OCI-M2 (cell line): ENCODE measurements at regions not wholly inside any gene's neighbourhood (a gene's known extent, or its start where the extent isn't known, plus 50 kb on each side); places are given as distances from the start of the nearest gene placed in this dataset.
"Not testable (repeated sequence)": the region's sequence is repeated elsewhere in the genome, so short reads cannot be mapped to it uniquely, and the experiment has no call there.

Experiments
- DNase-seq: peaks from one replicate; lab custom pipeline; 2025; ENCODE audit not compliant: unreplicated experiment; lab: John Stamatoyannopoulos, UW

DNA sequence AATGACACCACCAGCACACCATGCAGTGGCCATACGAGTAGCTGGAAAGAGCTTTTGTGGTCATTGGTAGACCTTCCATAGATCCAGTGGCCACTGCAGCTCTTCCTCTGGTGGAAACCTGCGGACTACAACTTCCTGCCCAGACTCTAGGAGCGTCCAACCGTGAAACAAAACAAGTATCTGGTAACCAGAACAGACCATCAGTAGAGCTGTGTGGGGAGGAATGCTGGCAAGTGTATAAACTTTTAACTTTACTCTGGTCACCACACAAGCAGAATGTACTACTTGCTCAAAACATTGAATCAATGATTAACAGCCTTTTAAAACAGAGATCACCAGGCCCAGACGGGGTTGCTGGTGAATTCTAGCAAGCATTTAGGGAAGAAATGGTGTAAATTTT, 154.7 kb upstream of the DGKB start:
- DNase-seq: no peak

DNA sequence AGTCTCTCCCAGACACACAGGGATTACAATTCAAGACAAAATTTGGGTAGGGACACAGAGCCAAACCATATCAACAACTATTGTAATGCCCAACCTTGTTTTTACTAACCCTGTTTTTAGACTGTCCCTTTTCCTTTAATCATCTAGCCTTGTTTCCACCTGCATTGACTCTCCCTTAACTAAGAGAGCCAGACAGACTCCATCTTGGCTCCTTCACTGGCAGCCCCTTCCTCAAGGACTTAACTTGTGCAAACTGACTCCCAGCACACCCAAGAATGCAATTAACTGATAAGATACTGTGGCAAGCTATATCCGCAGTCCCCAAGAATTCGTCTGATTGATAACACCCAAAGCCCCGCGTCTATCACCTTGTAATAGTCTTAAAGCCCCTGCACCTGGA, 151.8 kb upstream of the DGKB start:
- DNase-seq: not testable (repeated sequence)

DNA sequence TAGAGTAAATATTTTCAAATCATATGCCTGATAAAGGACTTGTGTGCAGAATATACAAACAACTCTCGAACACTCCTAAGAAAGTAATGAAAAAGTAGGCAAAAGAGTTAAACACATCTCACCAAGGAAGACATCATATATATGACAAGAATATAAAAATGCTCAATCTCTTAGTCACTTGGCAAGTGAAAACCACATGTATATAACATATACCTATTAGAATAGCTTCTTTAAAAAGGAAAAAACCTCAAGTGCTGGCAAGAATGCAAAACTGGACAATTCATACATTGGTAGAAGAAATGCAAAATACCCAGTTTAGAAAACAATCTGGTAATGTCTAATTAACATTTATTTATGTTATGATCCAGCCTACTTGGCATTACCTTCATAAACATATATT, 146.6 kb upstream of the DGKB start:
- no peak for DNase-seq

DNA sequence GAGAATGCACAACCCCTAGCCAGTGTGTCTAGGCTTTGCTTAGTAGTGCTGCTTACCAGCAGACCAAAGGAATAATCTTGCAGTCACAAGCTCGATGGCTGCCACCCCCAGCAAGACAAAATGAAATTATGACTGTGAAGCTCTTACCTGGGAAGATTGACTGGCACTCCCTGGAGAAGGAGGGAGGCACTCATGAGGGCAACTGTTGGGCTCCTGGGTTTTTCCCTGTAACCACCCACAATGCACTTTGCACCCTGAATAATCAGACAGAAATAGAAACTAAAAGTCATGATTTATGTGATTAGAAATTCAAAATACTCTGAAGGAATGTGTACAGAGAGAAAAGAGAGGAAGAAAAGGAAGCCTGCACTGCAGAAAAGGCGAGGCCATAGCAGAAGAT, 144.3 kb upstream of the DGKB start:
- no peak for DNase-seq

DNA sequence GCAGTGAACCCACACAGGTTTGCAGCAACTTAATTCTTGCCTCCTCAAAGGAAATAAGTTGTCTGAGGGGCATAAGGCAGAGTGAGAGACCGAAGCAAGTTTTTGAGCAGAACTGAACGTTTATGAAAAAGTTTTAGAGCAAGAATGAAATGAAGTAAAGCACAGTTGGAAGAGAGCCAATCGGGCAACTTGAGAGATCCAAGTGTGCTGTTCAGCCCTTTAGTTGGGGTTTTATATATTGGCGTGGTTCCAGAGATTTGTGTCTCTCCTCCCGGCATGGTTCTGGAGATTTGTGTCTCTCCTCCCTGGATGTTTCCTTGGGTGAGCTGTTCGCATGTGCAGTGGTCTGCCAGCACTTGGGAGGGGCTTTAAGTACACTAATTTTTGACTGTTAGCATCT, 141.4 kb upstream of the DGKB start:
- no peak for DNase-seq

DNA sequence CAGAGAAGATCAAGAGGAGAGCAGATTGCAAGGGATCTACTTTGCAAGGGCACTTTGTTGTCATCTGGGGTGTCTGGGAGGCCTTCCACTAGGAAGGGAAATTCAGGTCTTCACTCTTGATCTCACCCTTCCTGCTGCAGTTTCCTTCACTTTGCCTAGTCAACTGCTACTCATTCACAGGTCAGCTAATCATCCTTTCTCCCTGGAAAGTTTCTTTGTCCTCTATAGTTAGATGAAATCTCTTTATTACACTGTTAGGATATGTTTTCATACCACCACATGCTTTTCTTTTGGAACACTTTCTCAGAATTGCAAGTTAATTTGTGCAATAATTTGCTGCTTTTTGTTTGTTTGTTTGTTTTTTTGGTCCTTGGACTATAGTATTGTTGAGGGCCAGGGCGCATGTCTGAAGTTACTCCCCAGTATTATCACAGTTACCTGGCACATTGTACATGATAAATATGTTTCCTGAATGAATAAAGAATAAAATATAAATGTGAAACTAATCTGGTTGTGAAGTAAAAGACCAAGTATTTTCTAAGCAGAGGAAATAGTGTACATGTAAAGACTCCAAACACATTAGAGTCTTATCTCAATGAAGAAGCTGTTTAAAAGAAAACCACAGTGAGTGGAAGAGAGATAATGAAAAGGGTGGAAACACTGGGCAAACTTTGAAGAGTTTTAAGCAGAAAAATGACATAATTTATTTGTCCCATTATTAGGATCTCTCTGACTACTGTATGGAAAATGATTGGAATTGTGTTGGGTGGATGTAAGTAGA, 139.9 kb upstream of the DGKB start:
- DNase-seq: no peak

DNA sequence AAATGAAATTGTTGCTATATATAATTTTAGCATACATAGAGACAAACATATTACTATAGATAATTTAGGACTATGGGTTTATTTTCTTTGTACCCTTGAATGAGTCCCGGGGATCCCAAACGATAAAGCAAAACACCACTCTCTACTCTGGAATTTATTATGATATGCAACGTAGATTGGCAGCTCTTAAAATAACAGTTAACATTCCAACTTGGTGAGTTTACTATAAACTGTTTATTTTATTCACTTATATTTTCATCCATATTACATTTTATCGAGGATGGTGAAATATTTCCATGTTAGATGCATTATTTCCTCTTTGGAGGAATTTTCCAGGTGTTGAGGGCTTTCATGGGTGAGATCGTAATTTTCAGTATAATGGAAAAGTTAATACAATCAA, 138.7 kb upstream of the DGKB start:
- no peak for DNase-seq

DNA sequence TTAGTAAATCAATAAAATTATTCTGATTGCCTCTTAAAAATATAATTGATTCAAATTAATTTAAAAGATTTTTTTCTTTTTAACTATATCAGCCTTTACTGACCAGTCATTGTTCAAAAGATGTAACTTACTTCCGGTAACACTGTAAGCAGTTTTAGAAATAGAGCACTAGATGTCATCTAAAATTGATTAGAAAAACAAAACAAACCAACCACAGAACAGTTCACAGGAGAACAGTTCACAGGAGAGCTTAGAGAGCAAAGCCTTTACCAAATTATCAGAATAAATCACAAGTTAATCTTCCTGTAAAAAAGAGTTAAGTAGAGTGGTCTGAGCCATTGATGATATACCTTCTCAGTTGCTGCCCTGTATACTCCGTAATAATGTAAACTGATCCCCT, 133.3 kb upstream of the DGKB start:
- DNase-seq: no peak

DNA sequence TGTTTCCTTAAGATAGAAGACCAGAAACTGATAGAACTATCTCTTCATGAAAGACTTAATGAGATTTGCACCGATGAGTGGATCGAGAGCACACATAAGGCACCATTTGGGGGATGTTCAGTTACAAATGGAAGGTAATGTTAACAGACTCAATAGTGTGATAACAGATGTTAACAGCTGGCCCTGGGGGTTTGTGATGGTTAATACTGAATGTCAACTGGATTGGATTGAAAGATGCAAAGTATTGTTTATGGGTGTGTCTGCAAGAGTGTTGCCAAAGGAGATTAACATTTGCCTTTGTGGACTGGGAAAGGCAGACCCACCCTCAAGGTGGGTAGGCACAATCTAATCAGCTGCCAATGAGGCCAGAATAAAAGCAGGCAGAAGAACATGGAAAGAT, 130.5 kb upstream of the DGKB start:
- DNase-seq: no peak

DNA sequence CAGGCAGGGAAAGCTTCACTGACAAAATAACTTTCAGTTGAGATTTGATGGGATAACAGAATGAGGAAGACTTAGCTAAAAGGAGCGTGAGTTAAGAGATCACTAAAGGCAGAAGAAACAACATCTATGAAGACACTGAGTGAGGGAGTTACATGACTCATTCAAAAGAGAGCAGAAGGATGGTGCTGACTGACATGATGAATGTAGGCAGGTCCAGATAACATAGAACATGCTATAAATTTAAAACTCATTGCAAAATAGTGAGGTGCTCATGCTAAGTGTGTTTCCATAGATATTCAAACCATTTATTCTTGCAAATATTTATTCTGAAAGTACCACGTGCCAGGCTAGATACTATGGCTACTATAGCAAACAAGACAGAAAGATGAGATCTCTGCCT, 116.4 kb upstream of the DGKB start:
- no peak for DNase-seq

DNA sequence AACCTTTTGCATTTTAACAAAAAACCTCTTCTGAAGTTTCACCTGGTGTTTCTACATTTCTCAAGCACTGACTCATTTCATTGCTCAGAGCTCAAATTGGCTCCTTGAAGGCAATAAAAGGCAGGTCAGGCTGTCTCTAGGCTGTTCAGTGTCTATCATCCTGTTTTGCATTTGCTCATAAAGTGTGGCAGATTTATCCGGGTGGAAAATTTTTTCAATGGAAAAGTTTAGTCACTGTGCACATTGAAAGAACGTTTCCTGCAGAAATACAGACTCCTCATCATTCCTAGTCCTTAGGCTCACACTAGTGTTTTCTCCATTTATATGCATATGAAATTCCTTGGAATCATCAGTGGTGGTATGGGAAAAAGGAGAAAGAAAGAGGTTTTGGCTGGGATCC, 114.2 kb upstream of the DGKB start:
- no peak for DNase-seq

DNA sequence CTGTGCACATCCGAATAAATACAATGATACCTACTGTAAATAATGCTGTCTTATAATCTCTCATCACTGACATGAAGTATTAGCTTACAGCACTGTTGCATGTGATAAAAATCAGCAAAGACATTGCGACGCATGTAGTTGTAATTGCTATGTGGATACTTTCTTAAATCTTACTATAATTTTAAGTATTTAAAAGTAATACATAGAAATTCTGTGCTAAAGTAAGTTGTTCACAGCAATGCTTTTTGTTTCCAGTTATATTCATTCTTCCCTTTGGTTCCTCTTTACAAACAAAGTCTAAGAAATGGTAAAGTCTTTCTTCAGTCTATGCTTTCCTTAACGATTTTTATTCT, 113.7 kb upstream of the DGKB start:
- DNase-seq: peak; percentile 4

DNA sequence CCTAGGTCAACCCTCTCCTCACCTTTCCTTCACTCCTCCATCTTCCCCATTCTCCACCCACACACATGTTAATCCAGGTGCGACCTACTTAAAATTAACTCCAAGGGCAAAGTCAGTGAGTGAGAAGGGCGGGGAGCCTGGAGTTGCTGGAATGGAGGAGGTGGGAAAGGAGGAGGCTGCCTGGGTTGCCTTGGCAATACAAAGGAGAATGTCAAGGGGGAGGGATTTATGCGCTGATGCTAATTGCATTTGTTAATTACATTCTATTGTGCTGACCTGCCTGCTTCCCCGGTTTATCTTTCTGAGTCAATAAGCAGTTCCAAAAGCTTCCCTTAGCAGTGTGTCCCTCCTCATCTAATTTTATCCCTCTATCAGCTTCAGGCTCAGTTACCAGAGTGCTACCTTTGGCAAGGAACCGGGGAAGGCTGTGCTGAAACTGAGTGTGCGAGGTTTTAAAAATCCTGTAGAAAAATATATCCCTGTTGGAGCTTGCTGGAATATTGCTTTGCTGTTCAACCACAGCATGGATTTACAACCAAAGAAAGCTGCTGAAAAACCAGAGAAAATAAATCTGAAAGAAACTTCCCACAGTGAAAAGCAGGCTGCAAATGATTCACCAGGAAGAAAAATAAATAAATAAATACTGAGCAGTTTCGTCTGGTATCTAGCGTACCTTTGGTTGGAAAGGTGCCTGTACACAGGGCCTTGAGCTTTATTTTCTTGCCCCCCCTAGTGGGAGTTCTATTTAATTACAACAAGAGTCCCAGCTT, 113.2 kb upstream of the DGKB start:
- no peak for DNase-seq

DNA sequence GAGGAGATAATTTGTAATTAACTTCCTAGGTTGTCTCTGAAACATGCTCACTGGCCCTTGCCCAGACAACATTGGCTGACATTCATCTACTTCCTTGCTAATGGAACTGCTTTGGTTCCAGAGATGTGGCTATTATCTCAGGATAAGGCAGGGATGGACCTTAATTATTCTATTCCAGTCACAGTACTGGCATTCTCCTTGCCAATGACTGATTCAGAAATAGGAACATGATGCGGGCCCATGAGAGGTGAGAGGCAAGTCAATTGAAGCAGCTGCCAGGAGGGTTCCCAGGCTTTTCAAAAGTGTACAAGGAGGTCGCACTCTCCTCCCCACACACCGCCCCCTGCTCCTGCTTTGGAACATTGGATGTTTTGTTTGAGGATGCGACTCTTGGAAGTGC, 109.6 kb upstream of the DGKB start:
- no peak for DNase-seq

DNA sequence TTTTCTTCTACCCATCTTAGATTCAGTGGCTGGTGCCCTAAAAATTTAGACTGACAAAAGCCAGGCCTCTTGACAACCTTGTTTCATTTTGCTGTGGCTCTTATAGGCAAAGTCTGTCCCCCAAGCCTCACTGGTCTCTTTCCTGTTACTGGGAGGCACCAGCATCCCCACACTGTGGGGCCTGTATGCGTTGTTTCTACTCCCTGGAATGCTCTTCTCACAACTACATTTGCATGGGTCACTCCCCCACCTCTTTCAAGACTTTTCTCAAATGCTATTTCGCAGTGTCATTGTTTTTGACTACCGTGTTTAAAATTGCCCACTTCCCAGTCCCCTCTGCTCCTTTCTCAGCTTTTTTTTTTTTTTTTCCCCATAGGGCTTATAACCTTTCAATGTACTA, 108.7 kb upstream of the DGKB start:
- DNase-seq: no peak

DNA sequence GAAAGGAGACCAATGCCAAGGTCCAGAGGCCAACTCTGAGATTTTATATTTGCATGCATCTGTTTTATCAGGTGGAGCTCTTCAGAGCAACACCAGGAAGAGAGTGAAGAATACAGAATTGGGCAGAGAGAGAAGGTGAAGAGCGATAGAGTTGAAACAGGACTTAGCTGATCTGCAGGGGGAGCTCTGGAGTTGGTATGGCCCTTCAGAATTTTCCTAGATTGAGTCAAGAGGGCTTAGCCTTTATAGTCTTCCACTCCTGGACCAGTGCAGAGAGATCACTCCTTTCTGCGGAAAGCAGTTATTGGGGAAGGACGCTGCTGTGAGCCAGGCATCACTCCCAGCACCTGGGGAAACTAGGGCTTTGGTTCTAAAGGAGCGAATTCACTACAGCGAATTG, 105.0 kb upstream of the DGKB start:
- no peak for DNase-seq

DNA sequence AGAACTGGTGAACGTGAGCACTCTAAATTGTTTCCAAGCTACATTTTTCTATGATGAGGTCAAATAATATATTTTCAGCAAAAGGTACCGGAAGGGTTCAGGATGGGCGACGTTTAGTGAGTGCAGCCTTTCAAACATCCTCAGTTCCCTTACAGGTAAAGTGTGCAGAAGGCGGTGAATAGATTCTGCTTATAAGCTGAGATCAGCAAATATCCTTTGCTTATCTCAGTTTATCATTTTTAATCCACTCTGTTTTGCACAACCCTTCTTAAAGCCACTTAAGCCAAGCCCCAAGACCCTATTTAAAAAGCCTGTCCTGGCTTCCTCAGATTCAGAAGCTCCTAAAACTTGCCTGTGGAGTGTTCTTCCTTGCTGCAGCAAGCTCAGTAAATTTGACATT, 103.1 kb upstream of the DGKB start:
- no peak for DNase-seq

DNA sequence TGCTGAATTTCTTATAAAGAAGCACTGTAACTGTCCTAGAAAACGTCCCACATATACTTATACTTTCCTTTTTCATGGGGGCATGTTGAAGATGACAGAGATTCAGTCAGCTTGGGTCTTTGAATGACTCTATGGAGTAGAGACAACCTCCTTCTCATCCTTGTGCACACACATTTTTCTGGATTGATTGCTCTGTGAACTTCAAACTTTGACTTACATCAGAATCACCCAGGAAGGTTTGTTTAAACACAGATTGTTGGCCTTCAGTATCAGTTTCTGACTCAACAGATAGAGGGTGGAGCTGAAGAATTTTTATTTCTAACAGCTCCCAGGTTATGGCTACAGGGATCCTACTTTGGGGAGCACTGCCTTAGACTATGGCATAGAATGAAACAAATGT, 97.6 kb upstream of the DGKB start:
- DNase-seq: no peak

DNA sequence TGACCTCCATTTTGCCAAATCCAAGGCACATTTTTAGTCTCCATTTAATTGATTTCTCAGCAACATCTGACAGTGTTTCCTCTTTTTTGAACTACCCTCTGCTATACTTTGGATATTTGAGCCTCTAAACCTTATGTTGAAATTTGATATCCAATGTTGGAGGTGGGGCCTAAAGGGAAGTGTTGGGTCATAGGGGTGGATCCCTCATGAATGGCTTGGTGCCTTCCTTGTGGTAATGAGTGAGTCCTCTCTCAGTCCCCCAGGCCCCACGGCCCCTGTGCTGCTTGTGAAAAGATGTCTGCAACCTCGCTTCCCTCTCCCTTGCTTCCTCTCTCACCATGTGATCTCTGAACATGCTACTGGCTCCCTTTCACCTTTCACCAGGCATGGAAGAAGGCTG, 96.8 kb upstream of the DGKB start:
- DNase-seq: no peak

DNA sequence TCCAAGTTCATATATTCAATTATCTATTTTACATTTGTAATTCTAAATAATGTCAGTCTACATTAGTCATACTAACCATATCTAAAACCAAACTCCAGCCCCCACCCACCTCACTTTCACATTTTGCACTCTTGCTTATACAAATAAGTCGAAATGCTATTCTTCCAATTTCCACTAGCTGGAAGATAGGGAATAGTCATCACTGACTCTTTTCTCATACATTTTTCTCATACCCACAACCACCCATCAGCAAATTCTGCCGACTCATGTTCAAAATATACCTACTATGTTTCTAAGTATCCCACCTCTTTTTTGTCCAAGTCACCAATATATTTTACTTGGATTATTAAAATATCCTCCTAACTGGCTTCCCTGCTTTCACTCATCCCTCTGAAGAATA, 93.2 kb upstream of the DGKB start:
- DNase-seq: no peak

DNA sequence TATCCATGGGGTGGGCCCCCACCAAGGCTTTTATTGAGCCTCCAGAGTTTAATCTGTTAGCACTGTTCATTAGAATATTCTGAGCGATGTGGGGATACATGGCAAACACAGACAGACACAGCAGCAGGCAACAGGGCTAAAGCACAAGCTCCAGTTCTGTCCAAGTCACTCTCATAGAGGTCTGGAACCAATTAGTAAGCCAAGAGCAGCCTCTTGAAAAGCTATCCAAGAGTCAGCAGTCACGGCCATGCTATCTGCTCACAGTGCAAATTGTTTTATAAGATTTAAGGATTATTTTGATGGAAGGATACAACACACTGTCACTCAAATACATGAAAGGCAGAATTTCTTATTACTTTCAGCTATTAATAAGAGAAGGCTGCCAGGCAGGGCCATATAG, 86.4 kb upstream of the DGKB start:
- DNase-seq: no peak

DNA sequence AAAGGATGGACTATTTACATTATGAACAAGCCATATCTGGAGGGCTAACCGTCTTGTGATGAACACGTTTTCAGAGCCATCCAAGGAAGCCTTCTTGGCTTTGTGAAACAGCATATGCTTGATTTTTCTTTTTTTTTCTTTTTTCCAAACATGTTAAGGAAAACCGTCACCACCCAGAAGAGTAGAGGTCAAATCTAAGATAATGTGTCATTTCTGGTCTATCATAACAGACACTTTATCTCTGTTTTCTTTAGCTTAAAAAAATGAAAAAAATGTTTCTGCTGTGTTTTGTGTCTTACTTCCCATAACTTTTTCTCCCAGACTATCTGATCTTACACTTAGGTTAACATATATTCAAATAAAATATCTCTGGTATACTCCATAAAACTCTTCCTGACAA, 76.1 kb upstream of the DGKB start:
- no peak for DNase-seq

DNA sequence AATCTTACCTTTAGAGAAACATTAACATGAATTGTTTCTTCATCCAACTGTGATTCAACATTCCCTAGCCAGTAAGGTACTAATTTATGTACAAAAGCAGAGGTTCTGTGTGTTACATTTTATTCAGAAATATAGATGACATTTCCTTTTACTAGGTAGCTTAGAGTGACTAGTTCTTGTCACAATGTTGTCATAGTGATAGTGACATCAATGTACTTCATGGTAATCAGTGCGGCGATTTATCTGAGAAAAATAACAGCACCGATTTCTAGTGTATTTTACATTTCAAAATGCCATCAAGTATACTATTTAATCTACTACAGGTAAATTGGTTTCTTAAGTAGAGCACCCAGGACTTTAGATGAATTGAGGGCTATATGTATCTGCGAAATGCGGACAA, 72.1 kb upstream of the DGKB start:
- DNase-seq: no peak
